HL-60 (cell line): ENCODE measurements at regions not wholly inside any gene's neighbourhood (a gene's known extent, or its start where the extent isn't known, plus 50 kb on each side); places are given as distances from the start of the nearest gene placed in this dataset.

Experiments
- DNase-seq, 2 experiments: peaks; one replicate each; pipeline ENCODE4 v3.0.0-alpha.2; 2010 to 2020; ENCODE audit warnings: low read depth in 1 of 2, low spot score in 1 of 2
- H3K27ac ChIP-seq: fragments of 250-450 bp; sonication (Bioruptor Pico); replicated peaks from 2 replicates; pipeline ENCODE4 v1.5.1; 2020; ENCODE audit warnings: mild to moderate bottlenecking, moderate library complexity
- H3K27me3 ChIP-seq: fragments of 250-450 bp; sonication (Bioruptor Pico); 2 replicates; pipeline ENCODE4 v1.5.1; 2021; ENCODE audit warnings: mild to moderate bottlenecking, moderate library complexity; ENCODE audit not compliant: insufficient read depth, poor library complexity, severe bottlenecking
- H3K4me3 ChIP-seq: replicated peaks from 2 replicates; pipeline ENCODE4 v1.5.1; 2011; ENCODE audit warnings: mild to moderate bottlenecking, control low read depth, low read length; ENCODE audit not compliant: insufficient read depth
- GABPA ChIP-seq: IDR thresholded peaks from 2 replicates; pipeline ENCODE4 v1.6.1; 2012; ENCODE audit warnings: low read depth
- POLR2AphosphoS5 ChIP-seq: IDR thresholded peaks from 2 replicates; pipeline ENCODE4 v1.6.1; 2012; ENCODE audit warnings: low read depth
- REST ChIP-seq: IDR thresholded peaks from 2 replicates; pipeline ENCODE4 v1.6.1; 2012; ENCODE audit warnings: low read depth; ENCODE audit not compliant: insufficient replicate concordance
- SPI1 ChIP-seq: IDR thresholded peaks from 2 replicates; pipeline ENCODE4 v1.6.1; 2012; ENCODE audit warnings: low read depth, mild to moderate bottlenecking, borderline replicate concordance
- TF ChIP-seq, protein P1 (sequence below): IDR thresholded peaks from one replicate; pipeline ENCODE4 v1.5.1; 2011; ENCODE audit warnings: low read length, control low read depth, inconsistent platforms; ENCODE audit not compliant: insufficient read depth

- DNase-seq = peak; percentile 18 to 33
- peak overlapping the region; percentile 36 for H3K27ac ChIP-seq
- TF ChIP-seq GABPA (no peak), SPI1 (no peak), POLR2AphosphoS5 (no peak), REST (no peak)
- TF ChIP-seq, protein P1, sequence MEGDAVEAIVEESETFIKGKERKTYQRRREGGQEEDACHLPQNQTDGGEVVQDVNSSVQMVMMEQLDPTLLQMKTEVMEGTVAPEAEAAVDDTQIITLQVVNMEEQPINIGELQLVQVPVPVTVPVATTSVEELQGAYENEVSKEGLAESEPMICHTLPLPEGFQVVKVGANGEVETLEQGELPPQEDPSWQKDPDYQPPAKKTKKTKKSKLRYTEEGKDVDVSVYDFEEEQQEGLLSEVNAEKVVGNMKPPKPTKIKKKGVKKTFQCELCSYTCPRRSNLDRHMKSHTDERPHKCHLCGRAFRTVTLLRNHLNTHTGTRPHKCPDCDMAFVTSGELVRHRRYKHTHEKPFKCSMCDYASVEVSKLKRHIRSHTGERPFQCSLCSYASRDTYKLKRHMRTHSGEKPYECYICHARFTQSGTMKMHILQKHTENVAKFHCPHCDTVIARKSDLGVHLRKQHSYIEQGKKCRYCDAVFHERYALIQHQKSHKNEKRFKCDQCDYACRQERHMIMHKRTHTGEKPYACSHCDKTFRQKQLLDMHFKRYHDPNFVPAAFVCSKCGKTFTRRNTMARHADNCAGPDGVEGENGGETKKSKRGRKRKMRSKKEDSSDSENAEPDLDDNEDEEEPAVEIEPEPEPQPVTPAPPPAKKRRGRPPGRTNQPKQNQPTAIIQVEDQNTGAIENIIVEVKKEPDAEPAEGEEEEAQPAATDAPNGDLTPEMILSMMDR = no peak
- H3K27me3 ChIP-seq = no peaks in the 10 kb centered on the region
- no peak overlapping the region for H3K4me3 ChIP-seq
These were observed 143.9 kb upstream of the SLC39A10 start for GRCh38 chr2:195513119-195513518.

DNA sequence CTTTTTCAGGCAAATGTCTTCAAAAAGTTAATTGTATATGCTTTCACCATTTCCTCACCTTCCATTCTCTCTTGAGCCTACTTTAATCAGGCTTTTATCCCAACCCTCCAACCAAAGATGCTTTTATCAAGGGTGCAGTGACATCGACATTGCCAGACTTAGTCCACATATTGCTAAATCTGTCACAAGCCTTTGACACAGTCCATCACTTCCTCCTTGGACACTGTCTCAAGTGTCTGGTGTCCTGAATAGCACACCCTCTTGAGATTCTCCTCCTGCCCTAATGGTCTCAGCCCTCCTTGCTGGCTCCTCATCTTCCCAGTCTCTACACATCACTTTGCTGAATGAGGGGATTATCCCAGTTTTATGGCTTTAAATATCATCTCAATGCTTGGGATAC, 147.5 kb upstream of the SLC39A10 start:
- DNase-seq = peak in 1 of 2 experiments; percentile 32
- Histone ChIP-seq H3K27me3 (no peaks in the 10 kb centered on the region), H3K27ac (no peak overlapping the region), H3K4me3 (no peak overlapping the region)
- TF ChIP-seq GABPA (no peak), SPI1 (peak; percentile 41; the same call in 1 of the 2 replicates)

GRCh38 chr2:195508139-195508455, 148.9 kb upstream of the SLC39A10 start:
- Histone ChIP-seq H3K4me3 (no peak overlapping the region), H3K27ac (no peak overlapping the region), H3K27me3 (no peaks in the 10 kb centered on the region)
- TF ChIP-seq REST = no peak
- TF ChIP-seq, protein P1 = no peak
- TF ChIP-seq GABPA = no peak
- no peak for TF ChIP-seq SPI1
- TF ChIP-seq POLR2AphosphoS5 = no peak
- DNase-seq = no peak

DNA sequence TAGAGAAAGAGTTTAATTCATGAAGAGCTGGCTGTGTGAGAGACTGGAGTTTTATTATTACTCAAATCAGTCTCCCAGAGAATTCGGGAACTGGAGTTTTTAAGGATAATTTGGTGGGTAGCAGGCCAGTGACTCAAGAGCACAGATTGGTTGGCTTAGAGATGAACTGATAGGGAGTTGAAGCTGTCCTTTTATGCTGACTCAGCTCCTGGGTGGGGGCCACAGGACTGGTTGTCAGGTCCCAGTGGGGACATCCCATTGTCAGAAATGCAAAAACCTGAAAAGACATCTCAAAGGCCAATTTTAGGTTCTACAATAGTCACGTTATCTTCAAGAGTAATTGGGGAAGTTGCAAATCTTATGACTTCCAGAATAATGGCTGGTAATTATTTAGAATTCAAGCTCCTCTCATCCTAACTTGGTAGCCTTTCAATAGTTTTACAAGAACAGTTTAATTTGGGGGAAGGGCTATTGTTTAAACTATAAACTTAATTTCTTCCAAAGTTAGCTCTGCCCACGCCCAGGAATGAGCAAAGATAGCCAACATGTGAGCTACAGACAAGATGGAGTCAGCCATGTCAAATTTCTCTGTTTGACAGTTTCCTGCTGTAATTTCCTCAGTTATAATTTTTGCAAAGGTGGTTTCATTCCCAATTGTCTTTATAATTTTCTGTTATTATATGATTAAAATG, 149.4 kb upstream of the SLC39A10 start:
- no peak overlapping the region for H3K4me3 ChIP-seq
- TF ChIP-seq GABPA (no peak), POLR2AphosphoS5 (no peak), SPI1 (no peak), REST (no peak)
- TF ChIP-seq, protein P1 = no peak
- no peak for DNase-seq

More for the DNA sequence above, 149.4 kb upstream of the SLC39A10 start:
- H3K27me3 ChIP-seq = no peaks in the 10 kb centered on the region
- no peak overlapping the region for H3K27ac ChIP-seq
